ENCODE measurements at regions not wholly inside any gene's neighbourhood (a gene's known extent, or its start where the extent isn't known, plus 50 kb on each side); places are given as distances from the start of the nearest gene placed in this dataset.

DNA sequence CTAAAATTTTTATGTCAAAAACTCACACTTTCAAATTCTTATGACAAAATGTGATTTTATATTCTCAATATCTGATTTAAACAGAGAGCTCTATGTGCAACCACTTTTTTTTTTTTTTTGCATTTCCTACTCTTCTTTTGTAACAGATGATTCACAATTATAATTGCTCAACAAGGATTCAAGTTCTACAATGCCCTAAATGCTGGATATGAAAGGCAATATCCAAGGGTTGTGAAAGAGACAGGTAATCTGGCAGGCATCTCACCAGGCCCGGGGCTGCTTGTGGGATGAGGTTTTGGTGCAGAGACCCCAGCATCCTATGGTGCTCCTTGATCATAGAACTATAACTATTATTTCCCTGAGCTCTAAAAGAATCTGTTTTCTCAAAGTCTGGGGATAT is 363.6 kb upstream of the NBEA start:
- Histone ChIP-seq H3K79me2 (no peaks in the 10 kb centered on the region), H3K4me3 (ENCODE audit: low read depth, low read length) (no peak overlapping the region)
- TF ChIP-seq, protein P1, sequence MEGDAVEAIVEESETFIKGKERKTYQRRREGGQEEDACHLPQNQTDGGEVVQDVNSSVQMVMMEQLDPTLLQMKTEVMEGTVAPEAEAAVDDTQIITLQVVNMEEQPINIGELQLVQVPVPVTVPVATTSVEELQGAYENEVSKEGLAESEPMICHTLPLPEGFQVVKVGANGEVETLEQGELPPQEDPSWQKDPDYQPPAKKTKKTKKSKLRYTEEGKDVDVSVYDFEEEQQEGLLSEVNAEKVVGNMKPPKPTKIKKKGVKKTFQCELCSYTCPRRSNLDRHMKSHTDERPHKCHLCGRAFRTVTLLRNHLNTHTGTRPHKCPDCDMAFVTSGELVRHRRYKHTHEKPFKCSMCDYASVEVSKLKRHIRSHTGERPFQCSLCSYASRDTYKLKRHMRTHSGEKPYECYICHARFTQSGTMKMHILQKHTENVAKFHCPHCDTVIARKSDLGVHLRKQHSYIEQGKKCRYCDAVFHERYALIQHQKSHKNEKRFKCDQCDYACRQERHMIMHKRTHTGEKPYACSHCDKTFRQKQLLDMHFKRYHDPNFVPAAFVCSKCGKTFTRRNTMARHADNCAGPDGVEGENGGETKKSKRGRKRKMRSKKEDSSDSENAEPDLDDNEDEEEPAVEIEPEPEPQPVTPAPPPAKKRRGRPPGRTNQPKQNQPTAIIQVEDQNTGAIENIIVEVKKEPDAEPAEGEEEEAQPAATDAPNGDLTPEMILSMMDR (IDR thresholded peaks at IDR 0.05) = no peak

DNA sequence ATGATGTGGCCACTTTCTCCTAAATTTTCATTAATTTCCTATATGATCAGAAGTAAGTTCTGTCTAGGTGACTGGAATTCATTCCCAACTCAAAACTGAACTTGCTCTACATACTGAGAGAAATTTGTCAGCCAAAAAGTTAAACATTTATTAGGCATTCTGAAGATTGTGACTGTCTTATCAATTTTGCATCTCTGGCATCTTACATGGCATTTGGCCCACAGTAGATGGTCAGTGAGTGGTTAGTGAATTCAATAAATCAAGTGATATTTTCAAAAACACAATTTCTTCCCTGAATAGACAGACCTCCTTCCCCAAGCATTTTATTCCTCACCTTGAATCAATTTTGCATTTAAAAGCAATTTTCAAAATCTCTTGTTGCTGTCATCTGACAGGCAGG is 363.2 kb upstream of the NBEA start:
- no peaks in the 10 kb centered on the region for H3K36me3 ChIP-seq (ENCODE audit: control insufficient read depth, insufficient read depth, low read length)
- no peaks in the 10 kb centered on the region for H3K79me2 ChIP-seq
- no peak overlapping the region for H3K4me3 ChIP-seq (ENCODE audit: low read depth, low read length)
- no peak overlapping the region for H3K4me2 ChIP-seq (ENCODE audit: low read length)
- no peak overlapping the region for H2AFZ ChIP-seq
- H3K4me1 ChIP-seq = no peaks in the 10 kb centered on the region
- TF ChIP-seq, protein P1 (IDR thresholded peaks at IDR 0.05) = no peak
- no peaks in the 10 kb centered on the region for H3K27me3 ChIP-seq (ENCODE audit: control insufficient read depth, insufficient read depth, low read length)
- H3K9ac ChIP-seq = no peak overlapping the region
- H3K9me3 ChIP-seq (ENCODE audit: control insufficient read depth, low read length) = no peaks in the 10 kb centered on the region
- no peak overlapping the region for H3K27ac ChIP-seq

More for the DNA sequence above, 363.6 kb upstream of the NBEA start:
- no peak overlapping the region for H3K4me2 ChIP-seq (ENCODE audit: low read length)
- no peak overlapping the region for H2AFZ ChIP-seq
- no peaks in the 10 kb centered on the region for H3K4me1 ChIP-seq
- H3K27me3 ChIP-seq (ENCODE audit: control insufficient read depth, insufficient read depth, low read length) = no peaks in the 10 kb centered on the region
- no peak overlapping the region for H3K27ac ChIP-seq
- H3K9me3 ChIP-seq (ENCODE audit: control insufficient read depth, low read length) = no peaks in the 10 kb centered on the region
- no peak overlapping the region for H3K9ac ChIP-seq
- H3K36me3 ChIP-seq (ENCODE audit: control insufficient read depth, insufficient read depth, low read length) = no peaks in the 10 kb centered on the region

DNA sequence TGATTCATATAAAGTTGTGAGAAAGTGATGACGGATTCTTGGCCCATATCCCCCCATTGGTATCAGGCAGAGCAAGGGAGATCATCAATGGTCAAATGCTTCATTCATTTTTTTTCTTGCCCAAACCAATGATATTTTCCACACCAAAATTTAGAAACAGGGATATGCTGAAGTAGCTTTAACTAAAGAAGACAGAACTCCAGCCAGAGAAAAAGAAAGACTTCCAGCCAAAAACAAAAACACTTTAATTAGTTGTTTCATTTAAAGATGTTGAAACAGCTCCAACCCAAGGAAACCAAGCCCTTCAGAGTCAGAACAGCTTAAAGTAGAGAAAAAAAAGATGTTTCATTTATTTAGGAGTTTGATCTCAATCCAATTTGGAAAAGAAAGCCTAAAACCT is 358.9 kb upstream of the NBEA start:
- Histone ChIP-seq H3K9me3 (ENCODE audit: control insufficient read depth, low read length) (no peaks in the 10 kb centered on the region), H3K4me3 (ENCODE audit: low read depth, low read length) (no peak overlapping the region), H3K4me2 (ENCODE audit: low read length) (no peak overlapping the region), H3K9ac (no peak overlapping the region), H3K4me1 (no peaks in the 10 kb centered on the region), H3K27ac (no peak overlapping the region), H3K79me2 (no peaks in the 10 kb centered on the region), H3K36me3 (ENCODE audit: control insufficient read depth, insufficient read depth, low read length) (no peaks in the 10 kb centered on the region), H2AFZ (no peak overlapping the region), H3K27me3 (ENCODE audit: control insufficient read depth, insufficient read depth, low read length) (no peaks in the 10 kb centered on the region)
- TF ChIP-seq, protein P1 (IDR thresholded peaks at IDR 0.05) = no peak

DNA sequence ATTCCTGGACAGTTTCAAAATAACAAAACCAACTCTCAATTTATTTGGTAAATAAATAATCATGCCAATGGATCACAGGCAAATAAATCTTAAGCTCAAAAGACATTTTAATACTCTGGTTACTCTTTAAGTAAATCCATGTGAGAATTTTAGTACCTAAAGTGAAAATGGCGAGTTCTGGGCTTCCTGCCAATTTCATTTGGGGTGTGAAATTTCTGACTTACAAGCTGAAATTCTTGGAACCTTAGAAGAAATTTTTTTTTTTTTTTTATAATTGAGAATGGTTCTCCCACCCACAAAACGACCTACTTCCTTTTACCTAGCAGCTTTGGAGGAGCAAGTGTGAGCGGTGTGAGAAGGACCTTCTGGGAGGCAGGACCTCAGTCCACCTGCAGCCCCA is 354.5 kb upstream of the NBEA start:
- Histone ChIP-seq H3K4me2 (ENCODE audit: low read length) (no peak overlapping the region), H3K9me3 (ENCODE audit: control insufficient read depth, low read length) (no peaks in the 10 kb centered on the region), H3K9ac (no peak overlapping the region), H3K36me3 (ENCODE audit: control insufficient read depth, insufficient read depth, low read length) (no peaks in the 10 kb centered on the region), H3K27me3 (ENCODE audit: control insufficient read depth, insufficient read depth, low read length) (no peaks in the 10 kb centered on the region), H2AFZ (no peak overlapping the region), H3K4me1 (no peaks in the 10 kb centered on the region), H3K79me2 (no peaks in the 10 kb centered on the region), H3K27ac (no peak overlapping the region), H3K4me3 (ENCODE audit: low read depth, low read length) (no peak overlapping the region)
- TF ChIP-seq, protein P1 (IDR thresholded peaks at IDR 0.05) = no peak

DNA sequence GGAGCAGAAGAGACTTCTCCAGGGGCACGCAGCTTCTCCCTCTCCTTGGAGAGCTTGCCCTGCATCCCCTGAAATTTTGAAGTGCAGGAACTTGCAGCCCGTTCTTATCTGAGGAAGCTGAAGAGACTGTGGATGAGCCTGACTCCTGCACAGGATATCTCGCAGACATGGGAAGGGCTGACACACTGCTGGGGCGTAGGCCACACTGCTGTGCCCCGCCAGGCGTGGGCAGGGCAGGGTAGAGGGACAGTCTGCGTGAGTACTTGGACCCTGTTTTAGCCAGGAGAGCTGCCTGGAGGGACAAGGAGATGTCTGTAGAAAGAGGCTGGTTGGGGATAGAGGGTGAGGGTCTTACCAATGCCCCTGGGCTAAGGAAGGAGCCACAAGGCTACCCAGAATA is 353.7 kb upstream of the NBEA start:
- Histone ChIP-seq H3K79me2 (no peaks in the 10 kb centered on the region), H3K9me3 (ENCODE audit: control insufficient read depth, low read length) (no peaks in the 10 kb centered on the region), H3K4me2 (ENCODE audit: low read length) (no peak overlapping the region), H3K4me1 (no peaks in the 10 kb centered on the region), H2AFZ (no peak overlapping the region), H3K27ac (no peak overlapping the region), H3K27me3 (ENCODE audit: control insufficient read depth, insufficient read depth, low read length) (no peaks in the 10 kb centered on the region), H3K9ac (no peak overlapping the region), H3K36me3 (ENCODE audit: control insufficient read depth, insufficient read depth, low read length) (no peaks in the 10 kb centered on the region), H3K4me3 (ENCODE audit: low read depth, low read length) (no peak overlapping the region)
- TF ChIP-seq, protein P1 (IDR thresholded peaks at IDR 0.05) = no peak
